Right ventricle myocardium inferior (tissue), 1 donor: ENCODE measurements at regions not wholly inside any gene's neighbourhood (a gene's known extent, or its start where the extent isn't known, plus 50 kb on each side); places are given as distances from the start of the nearest gene placed in this dataset.

Experiments used
- ATAC-seq: fragments of 200-7000 bp; cut with Tn5 transposase; one replicate; pipeline ENCODE4 v1.9.1; 2020; ENCODE audit warnings: mild to moderate bottlenecking, moderate library complexity
- DNase-seq: peaks from one replicate; pipeline ENCODE4 v3.0.0; 2021; ENCODE audit errors: missing footprints
- intact Hi-C: fragments of 100-400 bp; cut with DNase I; formaldehyde crosslinking; loops from one replicate; pipeline ENCODE4 v1.11.0; 2022
- donor health status: DM: no; HTN: yes; CAD: no; lungs with severe emphysema.

DNA sequence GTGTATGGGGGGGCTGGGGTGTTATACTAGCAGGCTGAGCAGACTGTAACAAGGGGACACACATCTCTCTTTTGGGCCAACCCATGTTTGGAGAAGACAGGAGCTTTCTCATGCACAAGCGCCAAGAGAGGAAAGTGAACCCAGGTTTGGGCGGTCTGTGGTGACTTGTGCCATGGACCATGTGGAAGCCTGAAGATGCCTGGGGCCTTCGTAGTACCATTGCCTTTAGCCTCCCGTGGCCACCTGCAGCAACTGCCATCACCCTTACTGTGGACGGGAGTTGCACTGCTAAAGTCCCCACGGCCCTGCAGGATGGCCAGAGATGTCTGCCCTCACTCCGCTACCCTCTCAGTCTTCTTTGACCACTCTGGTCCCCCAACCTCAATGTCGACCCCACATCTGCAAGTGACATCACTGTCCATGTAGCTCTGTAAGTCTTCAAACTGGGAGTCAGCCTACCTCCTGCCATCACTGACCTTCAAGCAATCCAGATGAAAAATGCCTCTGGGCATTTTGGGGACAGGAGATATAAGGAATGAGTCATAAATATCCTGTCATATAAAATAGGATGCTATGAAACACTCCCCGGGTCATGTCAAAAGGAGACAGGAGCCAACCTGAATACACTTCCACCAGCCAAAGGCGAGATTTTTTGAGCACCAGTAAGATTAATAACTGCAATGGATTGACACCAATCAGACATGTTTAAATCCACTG lies 74.7 kb upstream of the C15orf39 start:
- DNase-seq (no peak), ATAC-seq (no peak)
- intact Hi-C loops = no loop called here

DNA sequence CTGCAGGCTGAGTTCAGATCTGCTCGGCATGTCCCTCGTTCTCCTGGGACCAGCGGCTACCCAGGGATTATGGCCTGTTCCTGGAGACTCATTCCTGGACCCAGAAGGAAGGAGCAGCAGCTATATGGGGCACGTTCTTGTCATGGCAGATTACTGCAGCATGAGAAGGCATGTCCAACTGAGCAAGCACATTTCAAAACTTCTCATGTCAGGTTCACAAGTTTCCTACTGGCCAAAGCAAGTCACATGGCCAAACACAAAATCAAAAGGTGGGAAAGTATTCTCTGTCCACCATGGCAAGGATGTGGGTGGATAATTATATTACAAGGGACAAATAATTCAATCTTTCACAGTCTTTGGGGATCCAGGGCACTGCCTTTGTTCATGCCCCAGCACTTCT lies 71.9 kb upstream of the C15orf39 start:
- intact Hi-C loops = no loop called here
- no peak for ATAC-seq
- DNase-seq = no peak

DNA sequence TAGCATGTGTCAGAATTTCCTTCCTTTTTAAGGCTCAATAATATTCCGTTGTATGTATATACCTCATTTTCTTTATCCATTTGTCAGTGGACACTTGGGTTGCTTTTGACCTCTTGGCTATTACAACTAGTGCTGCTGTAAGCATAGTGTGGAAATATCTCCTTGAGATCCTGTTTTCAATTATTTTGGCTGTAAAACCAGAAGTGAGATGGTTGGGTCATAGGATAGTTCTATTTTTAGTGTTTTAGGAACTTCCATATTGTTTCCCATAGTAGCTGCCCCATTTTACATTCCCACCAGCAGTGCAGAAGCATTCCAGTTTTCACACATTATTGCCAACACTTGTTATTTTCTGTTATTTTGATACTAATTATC lies 70.4 kb upstream of the C15orf39 start:
- ATAC-seq (no peak), DNase-seq (no peak)
- intact Hi-C loops = no loop called here

GRCh38 chr15:75134748-75135147 lies 66.9 kb upstream of the C15orf39 start:
- intact Hi-C loops = no loop called here
- no peak for DNase-seq
- no peak for ATAC-seq

- no peak for ATAC-seq
- intact Hi-C loops = no loop called here
- no peak for DNase-seq
Measured at GRCh38 chr15:75136118-75136517, 65.6 kb upstream of the C15orf39 start.

- intact Hi-C loops = no loop called here
- DNase-seq (no peak), ATAC-seq (no peak)
Measured at GRCh38 chr15:75136758-75137157, 64.9 kb upstream of the C15orf39 start.

DNA sequence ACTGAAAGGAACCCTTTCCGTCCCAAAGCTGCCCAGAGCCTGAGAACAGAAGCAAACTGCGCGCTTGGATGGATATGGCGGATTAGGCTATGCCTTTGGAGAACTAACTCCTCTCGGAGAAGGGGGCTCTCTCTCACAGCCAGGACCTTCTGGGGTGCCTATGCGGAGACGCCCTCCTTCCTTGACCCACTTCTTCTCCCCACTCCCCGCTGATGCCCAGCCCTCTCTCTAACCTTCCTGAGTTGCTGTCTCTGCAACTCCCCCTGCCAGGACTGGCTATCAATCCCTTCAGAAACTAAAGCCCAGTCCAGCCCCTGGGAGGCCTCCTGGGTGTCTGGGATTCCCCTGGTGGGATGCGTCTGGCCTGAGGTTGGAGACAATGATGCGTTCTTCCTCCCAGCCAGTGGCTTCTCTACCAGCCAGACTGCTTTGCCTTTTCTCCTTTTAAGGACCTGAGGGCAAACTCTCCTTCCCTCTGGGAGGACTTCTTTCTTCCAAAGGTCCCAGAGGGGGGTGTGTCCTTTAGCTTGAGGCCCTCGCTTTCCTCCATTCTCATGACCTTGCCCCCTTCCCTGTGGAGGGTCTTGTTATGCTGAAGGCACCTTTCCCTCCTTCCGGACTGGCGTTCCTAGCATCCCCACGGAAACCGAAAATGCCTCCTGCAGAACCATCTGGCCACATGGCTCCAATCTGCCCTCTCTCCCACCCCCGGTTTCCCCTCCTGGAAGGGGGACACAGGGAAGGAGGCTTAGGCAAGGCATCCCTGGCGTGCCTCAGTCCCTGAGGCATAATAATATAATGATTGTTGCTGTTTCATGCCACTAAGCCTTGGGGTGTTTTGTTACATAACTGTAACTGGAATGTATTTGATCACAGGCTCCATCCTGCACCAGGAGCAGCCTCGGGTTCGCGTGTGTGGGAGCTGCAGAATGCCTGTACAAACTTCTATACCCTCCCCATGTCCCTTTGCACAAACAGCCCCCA lies 63.4 kb upstream of the C15orf39 start:
- intact Hi-C loops = no loop called here
- ATAC-seq (no peak), DNase-seq (no peak)

DNA sequence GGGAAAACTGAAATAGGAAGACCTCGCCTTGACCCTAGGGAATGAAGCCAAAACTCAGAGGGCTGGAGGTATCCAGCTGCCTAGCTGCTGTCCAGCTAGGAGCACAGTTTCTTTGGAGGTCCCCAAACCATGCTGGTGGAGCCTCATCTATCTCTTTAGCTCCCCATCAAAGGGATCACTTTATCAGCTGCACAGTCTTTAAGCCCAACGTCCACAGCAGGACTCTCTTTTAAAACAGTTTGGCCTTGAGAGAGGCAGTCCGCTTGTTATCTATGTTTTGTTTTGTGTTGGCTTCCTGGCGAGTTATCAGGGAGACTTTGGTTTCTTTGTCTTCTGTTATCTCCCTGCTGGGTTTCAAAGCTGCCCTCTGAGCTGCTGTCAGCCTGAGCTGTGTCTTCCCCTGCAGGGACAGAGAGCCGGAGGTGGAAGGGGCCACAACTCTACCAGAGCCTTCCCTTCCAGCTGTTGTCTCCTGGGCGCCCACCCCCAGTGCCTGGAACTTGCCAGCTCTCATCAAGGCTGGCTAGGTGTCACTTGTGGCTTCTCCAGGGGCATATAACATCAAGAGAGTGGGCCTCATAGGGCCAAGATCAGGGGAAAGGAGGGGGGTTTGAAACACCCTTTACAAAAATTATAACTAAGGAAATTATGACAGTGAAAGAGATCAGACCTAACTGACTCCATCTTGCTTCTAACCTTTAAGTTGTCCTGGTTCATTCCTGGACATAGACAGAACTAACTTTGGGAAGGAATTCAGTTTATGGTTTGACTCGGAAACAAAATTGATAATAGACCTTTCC lies 61.4 kb upstream of the C15orf39 start:
- DNase-seq (no peak), ATAC-seq (no peak)
- intact Hi-C loops = no loop called here

DNA sequence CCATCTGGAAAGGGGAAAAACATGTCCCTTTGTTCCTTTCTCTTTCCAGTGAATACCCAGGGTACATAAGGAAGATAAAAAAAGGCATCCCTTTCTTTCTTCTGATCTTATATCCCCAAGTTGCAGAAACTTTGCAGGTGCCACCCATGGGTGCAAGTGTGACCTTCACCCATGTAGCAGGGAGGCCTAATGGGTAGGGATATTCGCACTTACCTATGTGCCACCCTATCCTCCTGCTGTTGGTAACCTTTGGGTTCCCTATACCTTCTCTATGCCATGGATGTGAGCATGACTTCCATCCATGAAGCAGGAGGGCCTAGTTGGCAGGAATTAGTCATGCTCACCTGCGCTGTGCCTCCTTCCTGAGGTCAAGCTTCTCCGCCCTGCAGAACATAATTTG lies 59.2 kb upstream of the C15orf39 start:
- intact Hi-C loops = no loop called here
- ATAC-seq (no peak), DNase-seq (no peak)

DNA sequence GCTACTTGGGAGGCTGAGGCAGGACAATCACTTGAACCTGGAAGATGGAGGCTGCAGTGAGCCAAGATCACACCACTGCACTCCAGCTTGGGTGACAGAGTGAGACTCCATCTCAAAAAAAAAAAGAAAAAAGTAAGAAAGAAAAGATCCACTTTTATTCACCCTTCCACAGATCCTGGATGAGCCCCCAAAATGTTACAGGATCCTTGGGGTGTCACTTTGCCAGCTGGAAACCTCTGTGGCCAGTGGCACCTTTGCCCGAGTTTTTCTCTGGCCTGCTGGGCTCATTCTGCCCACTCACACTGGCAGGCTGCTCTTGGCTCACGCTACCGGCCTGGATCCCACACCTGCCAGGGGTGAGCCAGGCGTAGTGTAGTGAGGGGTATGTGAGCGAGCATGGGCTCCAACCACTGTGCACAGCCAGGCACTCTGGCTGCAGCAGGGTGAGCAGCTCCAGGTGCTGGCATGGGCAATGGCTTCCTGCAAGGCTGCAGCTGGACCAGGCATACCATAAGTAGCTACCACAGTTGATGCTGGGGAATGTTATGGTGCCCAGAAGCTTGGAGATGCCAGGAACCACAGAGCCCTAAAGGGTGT lies 57.8 kb upstream of the C15orf39 start:
- DNase-seq (no peak), ATAC-seq (no peak)
- intact Hi-C loops = no loop called here

DNA sequence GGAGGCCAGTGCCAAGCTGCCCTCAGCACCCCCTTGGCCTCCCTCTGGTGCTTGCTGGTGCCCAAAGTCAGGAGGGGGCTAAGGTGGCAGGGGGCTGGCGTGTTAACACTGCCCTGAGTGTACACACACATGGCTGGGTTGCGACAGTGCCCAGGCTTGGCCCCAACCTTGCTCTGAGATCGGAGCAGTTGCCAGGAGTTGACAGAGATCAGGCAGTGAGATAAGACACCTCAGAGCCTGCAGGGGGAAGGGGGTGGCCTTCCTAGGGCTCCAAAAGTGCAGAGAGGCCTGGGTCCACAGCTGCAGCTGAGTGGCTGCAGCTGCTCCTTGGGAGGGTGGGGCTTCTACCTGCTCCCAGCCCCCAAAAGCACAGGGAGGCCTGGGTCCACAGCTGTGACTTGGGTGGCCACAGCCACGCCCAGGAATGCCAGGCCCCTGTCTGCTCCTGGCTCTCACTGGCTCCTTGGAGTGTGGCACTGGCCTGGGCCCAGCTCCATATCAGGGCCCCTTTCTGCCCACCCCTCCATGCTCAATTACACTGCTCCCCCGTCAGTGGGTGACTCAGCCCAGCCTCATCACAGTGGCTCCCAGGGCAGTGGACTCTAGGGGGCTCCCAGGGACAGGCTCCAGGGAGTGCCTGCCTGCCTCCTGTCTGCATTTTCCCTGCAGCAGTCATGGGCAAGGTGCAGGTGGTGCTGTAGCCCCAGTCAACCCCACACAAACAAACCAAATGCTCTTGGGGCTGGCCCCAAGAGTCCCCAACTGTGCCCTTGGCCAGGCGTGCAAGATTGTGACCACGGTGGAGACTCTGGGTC lies 56.4 kb upstream of the C15orf39 start:
- intact Hi-C loops = no loop called here
- no peak for DNase-seq
- no peak for ATAC-seq

DNA sequence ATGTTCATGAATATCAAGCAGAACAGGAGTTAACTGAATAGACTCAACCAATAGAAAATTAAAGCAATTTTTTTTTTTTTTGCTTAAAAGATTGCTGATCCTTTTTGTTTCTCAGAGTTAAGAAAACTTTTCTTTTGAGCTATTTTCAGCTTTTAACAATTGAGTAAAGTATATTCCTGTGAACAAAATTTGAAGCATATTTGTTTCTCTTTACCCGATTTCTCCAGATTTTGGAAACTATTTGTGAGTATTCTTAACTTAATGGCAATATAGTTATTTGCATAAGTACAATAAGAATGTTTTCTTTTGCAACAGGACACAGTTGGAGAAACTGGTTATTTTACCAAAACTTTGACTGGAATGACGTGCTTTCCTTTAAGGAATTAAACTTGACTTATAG lies 53.4 kb upstream of the C15orf39 start:
- no peak for DNase-seq
- intact Hi-C loops = no loop called here
- no peak for ATAC-seq

DNA sequence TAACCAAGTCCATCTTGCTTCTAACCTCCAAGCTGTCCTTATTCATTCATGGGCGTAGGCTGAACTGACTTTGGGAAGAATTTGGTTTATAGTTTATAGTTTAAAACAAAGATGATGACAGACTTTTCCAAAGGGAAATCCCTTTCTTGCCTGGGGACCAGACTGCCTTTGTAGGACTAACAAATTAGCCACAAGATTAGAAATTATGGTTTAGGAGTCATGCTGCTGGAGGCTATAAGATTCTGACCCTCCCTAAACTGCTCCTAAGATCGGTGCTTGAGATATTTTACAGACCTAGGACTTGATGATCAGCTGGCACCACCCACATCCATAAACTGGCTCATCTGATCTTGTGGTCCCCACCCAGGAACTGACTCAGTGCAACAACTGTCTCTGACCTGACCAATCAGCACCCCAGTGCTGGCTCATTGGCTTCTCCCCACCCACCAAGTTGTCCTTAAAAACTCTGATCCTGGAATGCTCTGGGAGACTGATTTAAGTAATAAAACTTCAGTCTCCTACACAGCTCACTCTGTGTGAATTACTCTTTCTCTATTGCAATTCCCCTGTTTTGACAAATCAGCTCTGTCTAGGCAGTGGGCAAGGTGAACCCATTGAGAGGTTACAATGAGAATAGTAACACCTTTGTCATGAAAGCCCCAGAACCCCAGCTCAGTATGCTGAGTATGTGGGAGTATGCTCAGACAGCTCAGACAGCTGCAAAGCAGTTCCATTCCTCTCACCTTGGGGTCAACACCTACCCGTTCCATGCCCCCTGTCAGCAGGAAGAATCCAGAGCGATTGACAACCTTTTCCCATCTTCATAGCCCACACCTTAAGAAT lies 51.6 kb upstream of the C15orf39 start:
- ATAC-seq = no peak
- intact Hi-C loops = no loop called here
- DNase-seq = no peak

- DNase-seq (no peak), ATAC-seq (peak; percentile 60)
- intact Hi-C loops = no loop called here
Measured at GRCh38 chr15:75151214-75152128, 50.2 kb upstream of the C15orf39 start.
